ENCODE measurements at regions not wholly inside any gene's neighbourhood (a gene's known extent, or its start where the extent isn't known, plus 50 kb on each side); places are given as distances from the start of the nearest gene placed in this dataset.
A peak's percentile ranks its signal among the peaks of the same experiment; 100 is the strongest.

- no peak for DNase-seq (ENCODE audit: low spot score)
Measured at GRCh38 chr3:181764544-181764943, 52.8 kb downstream of the SOX2 start.

GRCh38 chr3:181770296-181770695 lies 58.6 kb downstream of the SOX2 start:
- DNase-seq (ENCODE audit: low spot score): no peak

GRCh38 chr3:181771120-181771519 lies 59.4 kb downstream of the SOX2 start:
- no peak for DNase-seq (ENCODE audit: low spot score)

GRCh38 chr3:181772166-181772565 lies 60.4 kb downstream of the SOX2 start:
- DNase-seq (ENCODE audit: low spot score): no peak

GRCh38 chr3:181773921-181774320 lies 62.2 kb downstream of the SOX2 start:
- DNase-seq (ENCODE audit: low spot score): no peak

GRCh38 chr3:181782306-181782954 lies 70.7 kb downstream of the SOX2 start:
- DNase-seq (ENCODE audit: low spot score): no peak

GRCh38 chr3:181790561-181790960 lies 78.8 kb downstream of the SOX2 start:
- no peak for DNase-seq (ENCODE audit: low spot score)

- DNase-seq (ENCODE audit: low spot score): no peak
Measured at GRCh38 chr3:181791056-181791955, 79.6 kb downstream of the SOX2 start.

- no peak for DNase-seq (ENCODE audit: low spot score)
Measured at GRCh38 chr3:181793006-181793405, 81.3 kb downstream of the SOX2 start.

- DNase-seq (ENCODE audit: low spot score): no peak
Measured at GRCh38 chr3:181794011-181794790, 82.5 kb downstream of the SOX2 start.

GRCh38 chr3:181796641-181797040 lies 84.9 kb downstream of the SOX2 start:
- DNase-seq (ENCODE audit: low spot score): no peak

- DNase-seq (ENCODE audit: low spot score): no peak
Measured at GRCh38 chr3:181797431-181797830, 85.7 kb downstream of the SOX2 start.

GRCh38 chr3:181805703-181806102 lies 94.0 kb downstream of the SOX2 start:
- DNase-seq (ENCODE audit: low spot score): no peak

- no peak for DNase-seq (ENCODE audit: low spot score)
Measured at GRCh38 chr3:181808053-181808452, 96.3 kb downstream of the SOX2 start.

GRCh38 chr3:181823716-181824115 lies 112.0 kb downstream of the SOX2 start:
- DNase-seq (ENCODE audit: low spot score): no peak

- no peak for DNase-seq (ENCODE audit: low spot score)
Measured at GRCh38 chr3:181824961-181825360, 113.2 kb downstream of the SOX2 start.

- DNase-seq (ENCODE audit: low spot score): peak; percentile 17
Measured at GRCh38 chr3:181839039-181839915, 127.6 kb downstream of the SOX2 start.

GRCh38 chr3:181839916-181840297 lies 128.2 kb downstream of the SOX2 start:
- DNase-seq (ENCODE audit: low spot score): no peak

- no peak for DNase-seq (ENCODE audit: low spot score)
Measured at GRCh38 chr3:181844211-181844610, 132.5 kb downstream of the SOX2 start.

GRCh38 chr3:181847276-181847675 lies 135.6 kb downstream of the SOX2 start:
- DNase-seq (ENCODE audit: low spot score): no peak

- DNase-seq (ENCODE audit: low spot score): no peak
Measured at GRCh38 chr3:181851063-181851462, 139.3 kb downstream of the SOX2 start.

GRCh38 chr3:181855825-181856224 lies 144.1 kb downstream of the SOX2 start:
- DNase-seq (ENCODE audit: low spot score): no peak
